ENCODE measurements at regions not wholly inside any gene's neighbourhood (a gene's known extent, or its start where the extent isn't known, plus 50 kb on each side); places are given as distances from the start of the nearest gene placed in this dataset.

DNA sequence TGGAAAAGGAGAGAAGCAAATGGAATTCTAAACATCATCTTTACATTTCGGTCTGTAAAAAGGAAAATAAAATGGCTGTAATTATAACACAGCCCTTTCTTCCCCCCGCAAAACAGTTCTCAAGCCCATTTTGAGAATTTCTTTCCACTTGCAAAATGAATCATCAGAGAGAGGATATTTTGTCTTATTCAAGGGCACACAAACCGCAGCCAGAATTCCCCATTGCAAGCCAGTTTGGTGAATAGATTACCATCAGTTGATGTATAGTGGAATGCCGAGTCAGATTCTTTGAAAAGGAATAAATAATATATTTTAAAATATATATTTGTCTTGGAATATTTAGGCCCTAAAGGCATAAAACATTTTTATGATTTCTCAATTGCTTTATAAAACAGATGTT lies 420.4 kb upstream of the SEMA6D start:
- no peak for TF ChIP-seq HDAC2 (IDR thresholded peaks at IDR 0.05)
- TF ChIP-seq, protein P1, sequence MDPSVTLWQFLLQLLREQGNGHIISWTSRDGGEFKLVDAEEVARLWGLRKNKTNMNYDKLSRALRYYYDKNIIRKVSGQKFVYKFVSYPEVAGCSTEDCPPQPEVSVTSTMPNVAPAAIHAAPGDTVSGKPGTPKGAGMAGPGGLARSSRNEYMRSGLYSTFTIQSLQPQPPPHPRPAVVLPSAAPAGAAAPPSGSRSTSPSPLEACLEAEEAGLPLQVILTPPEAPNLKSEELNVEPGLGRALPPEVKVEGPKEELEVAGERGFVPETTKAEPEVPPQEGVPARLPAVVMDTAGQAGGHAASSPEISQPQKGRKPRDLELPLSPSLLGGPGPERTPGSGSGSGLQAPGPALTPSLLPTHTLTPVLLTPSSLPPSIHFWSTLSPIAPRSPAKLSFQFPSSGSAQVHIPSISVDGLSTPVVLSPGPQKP (IDR thresholded peaks at IDR 0.05; ENCODE audit: low read depth, low read length), result no peak
- no peak for TF ChIP-seq EHF (CRISPR knock-in tag; IDR thresholded peaks at IDR 0.05)
- no peak for TF ChIP-seq JUNB (IDR thresholded peaks at IDR 0.05)
- TF ChIP-seq, protein P2, sequence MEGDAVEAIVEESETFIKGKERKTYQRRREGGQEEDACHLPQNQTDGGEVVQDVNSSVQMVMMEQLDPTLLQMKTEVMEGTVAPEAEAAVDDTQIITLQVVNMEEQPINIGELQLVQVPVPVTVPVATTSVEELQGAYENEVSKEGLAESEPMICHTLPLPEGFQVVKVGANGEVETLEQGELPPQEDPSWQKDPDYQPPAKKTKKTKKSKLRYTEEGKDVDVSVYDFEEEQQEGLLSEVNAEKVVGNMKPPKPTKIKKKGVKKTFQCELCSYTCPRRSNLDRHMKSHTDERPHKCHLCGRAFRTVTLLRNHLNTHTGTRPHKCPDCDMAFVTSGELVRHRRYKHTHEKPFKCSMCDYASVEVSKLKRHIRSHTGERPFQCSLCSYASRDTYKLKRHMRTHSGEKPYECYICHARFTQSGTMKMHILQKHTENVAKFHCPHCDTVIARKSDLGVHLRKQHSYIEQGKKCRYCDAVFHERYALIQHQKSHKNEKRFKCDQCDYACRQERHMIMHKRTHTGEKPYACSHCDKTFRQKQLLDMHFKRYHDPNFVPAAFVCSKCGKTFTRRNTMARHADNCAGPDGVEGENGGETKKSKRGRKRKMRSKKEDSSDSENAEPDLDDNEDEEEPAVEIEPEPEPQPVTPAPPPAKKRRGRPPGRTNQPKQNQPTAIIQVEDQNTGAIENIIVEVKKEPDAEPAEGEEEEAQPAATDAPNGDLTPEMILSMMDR (IDR thresholded peaks at IDR 0.05), result no peak

Data from A549 (cell line).